ENCODE measurements at regions not wholly inside any gene's neighbourhood (a gene's known extent, or its start where the extent isn't known, plus 50 kb on each side); places are given as distances from the start of the nearest gene placed in this dataset.
A peak's percentile ranks its signal among the peaks of the same experiment; 100 is the strongest.

GRCh38 chrX:131821945-131822622, 201.0 kb upstream of the STK26 start:
- no peak for TF ChIP-seq CTCF (IDR thresholded peaks at IDR 0.05; ENCODE audit: low read depth, low read length)
- no peak for DNase-seq (ENCODE audit: low read depth in 2 of 2)
- no peak overlapping the region for H3K4me3 ChIP-seq (replicated peaks in 1 of 2; ENCODE audit: low read depth in 2 of 2, low read length in 2 of 2)

GRCh38 chrX:131826572-131826971, 196.5 kb upstream of the STK26 start:
- TF ChIP-seq CTCF (IDR thresholded peaks at IDR 0.05; ENCODE audit: low read depth, low read length), result no peak
- H3K4me3 ChIP-seq (replicated peaks in 1 of 2; ENCODE audit: low read depth in 2 of 2, low read length in 2 of 2), result no peak overlapping the region

GRCh38 chrX:131827935-131828334, 195.2 kb upstream of the STK26 start:
- TF ChIP-seq CTCF (IDR thresholded peaks at IDR 0.05; ENCODE audit: low read depth, low read length), result no peak
- peak; percentile 26 to 43 for DNase-seq (ENCODE audit: low read depth in 2 of 2)
- H3K4me3 ChIP-seq (replicated peaks in 1 of 2; ENCODE audit: low read depth in 2 of 2, low read length in 2 of 2), result no peak overlapping the region

More at GRCh38 chrX:131826572-131826971, 196.5 kb upstream of the STK26 start:
- DNase-seq (ENCODE audit: low read depth in 2 of 2), result no peak

- peak overlapping the region in 1 of 2 donors; percentile 11 for H3K4me3 ChIP-seq (replicated peaks in 1 of 2; ENCODE audit: low read depth in 2 of 2, low read length in 2 of 2)
- no peak for DNase-seq (ENCODE audit: low read depth in 2 of 2)
- no peak for TF ChIP-seq CTCF (IDR thresholded peaks at IDR 0.05; ENCODE audit: low read depth, low read length)
These were observed 194.6 kb upstream of the STK26 start for GRCh38 chrX:131828482-131828881.

- peak; percentile 80 to 88 for DNase-seq (ENCODE audit: low read depth in 2 of 2)
- H3K4me3 ChIP-seq (replicated peaks in 1 of 2; ENCODE audit: low read depth in 2 of 2, low read length in 2 of 2), result peak overlapping the region in 1 of 2 donors; percentile 51
- TF ChIP-seq CTCF (IDR thresholded peaks at IDR 0.05; ENCODE audit: low read depth, low read length), result peak; percentile 34
These were observed 192.5 kb upstream of the STK26 start for GRCh38 chrX:131830400-131831184.

GRCh38 chrX:131831185-131831520, 191.9 kb upstream of the STK26 start:
- TF ChIP-seq CTCF (IDR thresholded peaks at IDR 0.05; ENCODE audit: low read depth, low read length), result no peak
- no peak for DNase-seq (ENCODE audit: low read depth in 2 of 2)
- no peak overlapping the region for H3K4me3 ChIP-seq (replicated peaks in 1 of 2; ENCODE audit: low read depth in 2 of 2, low read length in 2 of 2)

Measured in cardiac fibroblast (primary cell).